ENCODE measurements at regions not wholly inside any gene's neighbourhood (a gene's known extent, or its start where the extent isn't known, plus 50 kb on each side); places are given as distances from the start of the nearest gene placed in this dataset.
A peak's percentile ranks its signal among the peaks of the same experiment; 100 is the strongest.

DNA sequence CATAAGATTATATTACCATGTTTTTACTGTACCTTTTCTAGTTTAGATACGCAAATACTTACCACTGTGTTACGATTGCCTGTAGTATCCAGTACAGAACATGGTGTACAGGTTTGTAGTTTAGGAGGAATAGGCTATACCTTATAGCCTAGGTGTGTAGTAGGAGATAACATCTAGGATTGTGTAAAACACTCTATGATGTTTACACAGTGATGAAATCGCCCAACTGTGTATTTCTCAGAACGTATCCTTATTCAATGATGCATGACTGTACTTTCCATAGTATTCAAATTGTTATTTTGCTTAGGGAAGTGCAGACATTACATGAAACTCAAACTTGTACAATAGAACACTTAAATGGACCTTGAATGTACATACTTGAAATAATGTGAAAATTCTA is 188.1 kb upstream of the PDGFD start:
- DNase-seq (no peak), ATAC-seq (no peak)
- WGBS, 4 donors: 92 to 97% (median 96%) methylated on average over 4 of the region's 4 CpGs
- Histone ChIP-seq H3K4me3 (no peak overlapping the region), H3K36me3 (no peaks in the 10 kb centered on the region), H3K27me3 (no peaks in the 10 kb centered on the region), H3K4me1 (no peaks in the 10 kb centered on the region), H3K9me3 (peaks cover 0 to 19% (median 8%) of the 10 kb centered on the region in 12 donors), H3K27ac (no peak overlapping the region)
- intact Hi-C loops (cut with DNase I): no loop called here
- TF ChIP-seq POLR2A (IDR thresholded peaks at IDR 0.05): no peak
- TF ChIP-seq, protein P1, sequence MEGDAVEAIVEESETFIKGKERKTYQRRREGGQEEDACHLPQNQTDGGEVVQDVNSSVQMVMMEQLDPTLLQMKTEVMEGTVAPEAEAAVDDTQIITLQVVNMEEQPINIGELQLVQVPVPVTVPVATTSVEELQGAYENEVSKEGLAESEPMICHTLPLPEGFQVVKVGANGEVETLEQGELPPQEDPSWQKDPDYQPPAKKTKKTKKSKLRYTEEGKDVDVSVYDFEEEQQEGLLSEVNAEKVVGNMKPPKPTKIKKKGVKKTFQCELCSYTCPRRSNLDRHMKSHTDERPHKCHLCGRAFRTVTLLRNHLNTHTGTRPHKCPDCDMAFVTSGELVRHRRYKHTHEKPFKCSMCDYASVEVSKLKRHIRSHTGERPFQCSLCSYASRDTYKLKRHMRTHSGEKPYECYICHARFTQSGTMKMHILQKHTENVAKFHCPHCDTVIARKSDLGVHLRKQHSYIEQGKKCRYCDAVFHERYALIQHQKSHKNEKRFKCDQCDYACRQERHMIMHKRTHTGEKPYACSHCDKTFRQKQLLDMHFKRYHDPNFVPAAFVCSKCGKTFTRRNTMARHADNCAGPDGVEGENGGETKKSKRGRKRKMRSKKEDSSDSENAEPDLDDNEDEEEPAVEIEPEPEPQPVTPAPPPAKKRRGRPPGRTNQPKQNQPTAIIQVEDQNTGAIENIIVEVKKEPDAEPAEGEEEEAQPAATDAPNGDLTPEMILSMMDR (IDR thresholded peaks at IDR 0.05): no peak

DNA sequence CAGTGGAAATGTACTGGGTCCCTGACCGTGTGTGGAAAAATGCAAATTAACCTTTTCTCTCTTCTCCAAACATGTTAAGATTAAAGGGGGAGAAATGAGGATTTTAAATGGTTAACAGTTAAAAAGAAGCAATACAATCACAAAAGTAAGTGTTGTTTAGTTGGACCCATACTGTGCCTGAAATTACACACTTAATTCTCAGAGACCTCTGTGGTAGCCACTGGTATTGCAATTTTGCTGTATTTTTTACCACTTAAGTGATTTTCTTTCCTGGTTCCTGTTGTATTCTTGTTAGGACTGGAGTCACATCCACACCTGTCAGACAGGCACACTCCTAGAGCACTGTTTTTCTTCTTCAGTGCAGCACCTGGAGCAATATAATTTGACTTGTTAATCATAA is 179.6 kb upstream of the PDGFD start:
- no peaks in the 10 kb centered on the region for H3K36me3 ChIP-seq
- H3K4me3 ChIP-seq: no peak overlapping the region
- 90 to 100% (median 93%) methylated on average over 1 of the region's 1 CpG for WGBS, 4 donors
- no peak for ATAC-seq
- no peak for DNase-seq
- peaks cover 0 to 7% (median 0%) of the 10 kb centered on the region in 12 donors for H3K9me3 ChIP-seq
- no peaks in the 10 kb centered on the region for H3K4me1 ChIP-seq
- intact Hi-C loops (cut with DNase I): no loop called here
- H3K27me3 ChIP-seq: no peaks in the 10 kb centered on the region
- no peak for TF ChIP-seq POLR2A (IDR thresholded peaks at IDR 0.05)
- TF ChIP-seq, protein P1 (IDR thresholded peaks at IDR 0.05): peak in 5 of 12 donors; percentile 8 to 48 (median 18)
- H3K27ac ChIP-seq: no peak overlapping the region

DNA sequence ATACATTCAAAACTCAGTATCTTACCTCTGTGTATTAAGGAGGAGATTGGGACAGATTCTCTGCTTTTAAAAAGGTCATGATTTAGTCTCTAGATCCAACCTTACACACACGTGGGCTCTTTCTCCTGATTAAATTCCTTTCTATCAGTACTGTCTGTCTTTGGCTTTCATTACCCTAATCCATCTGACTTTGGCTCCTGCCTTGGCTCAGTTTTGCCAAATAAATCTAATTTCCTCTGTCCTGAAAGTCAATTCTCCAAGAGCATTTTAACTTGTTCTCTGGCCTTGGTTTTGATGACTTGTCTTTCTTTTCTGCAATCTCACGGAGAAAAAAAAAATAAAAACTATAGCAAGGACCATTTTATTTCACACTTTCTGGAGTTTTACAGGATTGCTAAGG is 176.6 kb upstream of the PDGFD start:
- 49 to 58% (median 51%) methylated on average over 2 of the region's 2 CpGs for WGBS, 4 donors
- TF ChIP-seq POLR2A (IDR thresholded peaks at IDR 0.05): no peak
- TF ChIP-seq, protein P1 (IDR thresholded peaks at IDR 0.05): no peak
- H3K9me3 ChIP-seq: peaks cover 0 to 7% (median 0%) of the 10 kb centered on the region in 12 donors
- H3K4me1 ChIP-seq: peaks cover 0 to 15% (median 0%) of the 10 kb centered on the region in 12 donors
- intact Hi-C loops (cut with DNase I): no loop called here
- no peak for DNase-seq
- H3K36me3 ChIP-seq: no peaks in the 10 kb centered on the region
- no peaks in the 10 kb centered on the region for H3K27me3 ChIP-seq
- no peak overlapping the region for H3K4me3 ChIP-seq
- no peak for ATAC-seq
- no peak overlapping the region for H3K27ac ChIP-seq

DNA sequence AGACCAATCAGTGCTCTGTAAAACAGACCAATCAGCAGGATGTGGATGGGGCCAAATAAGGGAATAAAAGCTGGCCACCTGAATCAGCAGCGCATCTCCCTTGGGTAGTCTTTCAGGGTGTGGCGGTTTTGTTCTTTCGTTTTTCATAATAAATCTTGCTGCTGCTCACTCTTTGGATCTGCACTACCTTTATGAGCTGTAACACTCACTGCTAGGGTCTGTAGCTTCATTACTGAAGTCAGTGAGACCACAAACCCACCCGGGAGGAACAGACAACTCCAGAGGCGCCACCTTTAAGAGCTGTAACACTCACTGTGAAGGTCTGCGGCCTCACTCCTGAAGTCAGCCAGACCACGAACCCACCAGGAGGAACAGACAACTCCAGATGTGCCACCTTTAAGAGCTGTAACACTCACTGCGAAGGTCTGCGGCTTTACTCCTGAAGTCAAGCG is 175.5 kb upstream of the PDGFD start:
- peaks cover 0 to 7% (median 0%) of the 10 kb centered on the region in 12 donors for H3K9me3 ChIP-seq
- H3K36me3 ChIP-seq: no peaks in the 10 kb centered on the region
- no peak overlapping the region for H3K27ac ChIP-seq
- TF ChIP-seq, protein P1 (IDR thresholded peaks at IDR 0.05): no peak
- no peak for TF ChIP-seq POLR2A (IDR thresholded peaks at IDR 0.05)
- H3K27me3 ChIP-seq: no peaks in the 10 kb centered on the region
- H3K4me3 ChIP-seq: no peak overlapping the region
- intact Hi-C loops (cut with DNase I): no loop called here
- no peak for DNase-seq
- no peak for ATAC-seq
- H3K4me1 ChIP-seq: peaks cover 0 to 15% (median 0%) of the 10 kb centered on the region in 12 donors
- 91 to 94% (median 93%) methylated on average over 10 of the region's 10 CpGs for WGBS, 4 donors
